GM12878 (cell line): ENCODE measurements at regions not wholly inside any gene's neighbourhood (a gene's known extent, or its start where the extent isn't known, plus 50 kb on each side); places are given as distances from the start of the nearest gene placed in this dataset.

Source experiments
- ATAC-seq: fragments of 200-7000 bp; cut with Tn5 transposase; 3 replicates; pipeline ENCODE4 v1.9.1; 2020; ENCODE audit warnings: mild to moderate bottlenecking, moderate library complexity
- BruUV-seq: library from RNA; stranded (reverse); fragments of 400-500 nt; replicated peaks from 2 replicates; lab custom pipeline; 2021; lab: Mats Ljungman, UMichigan
- CTCF ChIA-PET: fragments of 300-600 bp; sonication (Branson Sonifier 250); formaldehyde crosslinking; extraction: SDS; loops from one replicate; lab custom pipeline; 2021; ENCODE audit warnings: inconsistent platforms; lab: Yijun Ruan, JAX
- POLR2A ChIA-PET: fragments of 350-600 bp; formaldehyde crosslinking; extraction: SDS; loops from one replicate; lab custom pipeline; 2021; ENCODE audit warnings: inconsistent platforms; lab: Charles Lee
- RAD21 ChIA-PET: fragments of 300-600 bp; sonication (Branson Sonifier 250); formaldehyde crosslinking; loops from one replicate; lab custom pipeline; 2023; ENCODE audit warnings: antibody characterized with exemption; ENCODE audit not compliant: unreplicated experiment; lab: Charles Lee
- SMC1A ChIA-PET: fragments of 300-600 bp; sonication (Branson Sonifier 250); formaldehyde crosslinking; loops from one replicate; lab custom pipeline; 2023; ENCODE audit not compliant: unreplicated experiment, uncharacterized antibody; lab: Charles Lee
- DNase-seq: peaks from one replicate; pipeline ENCODE4 v3.0.0-alpha.2; 2011; ENCODE audit warnings: low read depth, low spot score
- FAIRE-seq: peaks from 3 replicates; lab custom pipeline; 2011; peaks lifted over from hg19 to GRCh38; lab: Jason Lieb, UNC
- H2AFZ ChIP-seq: 2 replicates; pipeline ENCODE4 v1.6.0; 2011; ENCODE audit warnings: low read depth, low read length, control low read depth; ENCODE audit not compliant: control insufficient read depth
- H3K27ac ChIP-seq: 2 replicates; pipeline ENCODE4 v1.5.1; 2011; ENCODE audit warnings: control low read depth; ENCODE audit not compliant: control insufficient read depth, insufficient read depth
- H3K27me3 ChIP-seq, 2 experiments: replicated peaks in 1 of 2; 2 replicates each; pipeline versions ENCODE4 v1.6.0 to v1.6.1; 2011; ENCODE audit warnings: low read length in 1 of 2; ENCODE audit not compliant: control insufficient read depth in 2 of 2, insufficient read depth in 2 of 2
- H3K36me3 ChIP-seq, 2 experiments: 2 replicates each; pipeline ENCODE4 v1.5.1; 2011; ENCODE audit warnings: low read length in 1 of 2; ENCODE audit not compliant: control insufficient read depth in 2 of 2, insufficient read depth in 2 of 2
- H3K4me1 ChIP-seq: 2 replicates; pipeline ENCODE4 v1.6.1; 2011; ENCODE audit warnings: mild to moderate bottlenecking, low read length, moderate library complexity, mixed read lengths; ENCODE audit not compliant: control insufficient read depth, insufficient read depth
- H3K4me2 ChIP-seq: 2 replicates; pipeline ENCODE4 v1.6.0; 2011; ENCODE audit warnings: control low read depth; ENCODE audit not compliant: control insufficient read depth, insufficient read depth
- H3K4me3 ChIP-seq: fragments of 200-600 bp; sonication (generic); 2 replicates; pipeline ENCODE4 v1.5.1; 2016
- H3K79me2 ChIP-seq: 2 replicates; pipeline ENCODE4 v1.6.0; 2011; ENCODE audit warnings: low read length; ENCODE audit not compliant: control insufficient read depth, insufficient read depth
- H3K9ac ChIP-seq: 2 replicates; pipeline ENCODE4 v1.8.0; 2011; ENCODE audit warnings: low read length, control low read depth, mixed read lengths; ENCODE audit not compliant: control insufficient read depth, insufficient read depth
- H3K9me3 ChIP-seq: replicated peaks from 3 replicates; pipeline ENCODE4 v1.5.1; 2011; ENCODE audit warnings: mild to moderate bottlenecking, low read length; ENCODE audit not compliant: control insufficient read depth, insufficient read depth
- H4K20me1 ChIP-seq: 2 replicates; pipeline ENCODE4 v1.6.0; 2011; ENCODE audit not compliant: control insufficient read depth, insufficient read depth
- BCL11A ChIP-seq: IDR thresholded peaks from 2 replicates; pipeline ENCODE4 v1.6.1; 2011; ENCODE audit warnings: low read depth, low read length
- BHLHE40 ChIP-seq, 2 experiments: fragments of 450-650 bp in 1 of 2; IDR thresholded peaks; 2 replicates each; pipeline ENCODE4 v1.6.1; 2011 to 2017; ENCODE audit warnings: low read depth in 2 of 2, borderline replicate concordance in 1 of 2, improper control_type of control experiment in 1 of 2, low read length in 1 of 2, mild to moderate bottlenecking in 1 of 2
- BRCA1 ChIP-seq: IDR thresholded peaks from 2 replicates; pipeline ENCODE4 v1.6.1; 2011; ENCODE audit warnings: low read depth, low read length, improper control_type of control experiment
- CHD4 ChIP-seq: fragments of 200-600 bp; sonication (generic); IDR thresholded peaks from 2 replicates; pipeline ENCODE4 v1.6.1; 2016; ENCODE audit warnings: mild to moderate bottlenecking
- E2F4 ChIP-seq: IDR thresholded peaks from 2 replicates; pipeline ENCODE4 v1.6.1; 2012; ENCODE audit warnings: low read depth, low read length, improper control_type of control experiment
- HSF1 ChIP-seq: fragments of 150-350 bp; IDR thresholded peaks from 2 replicates; pipeline ENCODE4 v1.6.1; 2014; ENCODE audit warnings: mild to moderate bottlenecking, low read depth, low read length
- IKZF1 ChIP-seq: fragments of 450-650 bp; conservative IDR thresholded peaks from 2 replicates; pipeline ENCODE4 v1.6.1; 2017; ENCODE audit warnings: antibody characterized with exemption, mild to moderate bottlenecking
- IRF3 ChIP-seq: fragments of 450-650 bp; IDR thresholded peaks from 2 replicates; pipeline ENCODE4 v1.6.1; 2014; ENCODE audit warnings: mild to moderate bottlenecking
- NFYB ChIP-seq: IDR thresholded peaks from 2 replicates; pipeline ENCODE4 v1.6.1; 2011; ENCODE audit warnings: low read depth, mild to moderate bottlenecking, low read length, improper control_type of control experiment, moderate library complexity; ENCODE audit not compliant: insufficient read depth
- PML ChIP-seq: IDR thresholded peaks from 2 replicates; pipeline ENCODE4 v1.6.1; 2012; ENCODE audit warnings: low read length, inconsistent platforms
- RCOR1 ChIP-seq: conservative IDR thresholded peaks from 2 replicates; pipeline ENCODE4 v1.6.1; 2012; ENCODE audit warnings: low read depth, low read length, improper control_type of control experiment
- RFX5 ChIP-seq: IDR thresholded peaks from 2 replicates; pipeline ENCODE4 v1.6.1; 2011; ENCODE audit warnings: low read depth, low read length, improper control_type of control experiment
- SP1 ChIP-seq: IDR thresholded peaks from one replicate; pipeline ENCODE4 v1.6.1; 2011; ENCODE audit warnings: low read depth, low read length
- SREBF1 ChIP-seq: IDR thresholded peaks from 2 replicates; pipeline ENCODE4 v1.6.1; 2012; ENCODE audit warnings: mild to moderate bottlenecking, low read length
- SREBF2 ChIP-seq: IDR thresholded peaks from 2 replicates; pipeline ENCODE4 v1.6.1; 2012; ENCODE audit warnings: mild to moderate bottlenecking, low read length
- SUZ12 ChIP-seq: fragments of 200-600 bp; sonication (generic); IDR thresholded peaks from one replicate; pipeline ENCODE4 v1.6.1; 2018; ENCODE audit warnings: antibody characterized with exemption, mild to moderate bottlenecking; ENCODE audit not compliant: unreplicated experiment
- TARDBP ChIP-seq: IDR thresholded peaks from 2 replicates; pipeline ENCODE4 v1.6.1; 2016; ENCODE audit warnings: borderline replicate concordance
- ZBTB11 ChIP-seq: fragments of 450-650 bp; formaldehyde crosslinking; IDR thresholded peaks from 2 replicates; pipeline ENCODE4 v1.5.0; 2022; ENCODE audit warnings: mild to moderate bottlenecking, missing genetic modification characterization
- WGBS: methylation state at CpG from one replicate; pipeline ENCODE4 v1.1.6; 2016; ENCODE audit warnings: low lambda C conversion rate; ENCODE audit not compliant: insufficient replicate concordance, insufficient coverage; ENCODE audit errors: missing lambda C conversion rate; 5-methylcytosine and 5-hydroxymethylcytosine counted together
- in situ Hi-C: fragments of 300-500 bp; cut with MboI; formaldehyde crosslinking; loops from 9 replicates; pipeline ENCODE4 v1.14.3; 2018; ENCODE audit warnings: mixed read lengths
- intact Hi-C: fragments of 100-400 bp; cut with micrococcal nuclease; formaldehyde crosslinking; loops from one replicate; pipeline ENCODE4 v1.14.2; 2022; ENCODE audit not compliant: unreplicated experiment

- Histone ChIP-seq H3K4me1 (no peaks in the 10 kb centered on the region), H3K4me3 (no peak overlapping the region), H2AFZ (no peak overlapping the region), H3K9ac (no peak overlapping the region), H3K27me3 (no peaks in the 10 kb centered on the region), H3K79me2 (no peaks in the 10 kb centered on the region), H3K4me2 (no peak overlapping the region), H3K36me3 (no peaks in the 10 kb centered on the region), H3K9me3 (no peaks in the 10 kb centered on the region; the same call in 2 of the 3 replicates), H4K20me1 (no peaks in the 10 kb centered on the region), H3K27ac (no peak overlapping the region)
- RAD21 ChIA-PET, result interaction anchor here (0.9 to 1.0 kb wide), 2 partner anchors 10 to 129 kb away, joined by 3 read pairs; no protein-coding TSS in a partner anchor
- SMC1A ChIA-PET, result interaction anchor here (0.7 to 1.2 kb wide), 5 partner anchors 8 to 103 kb away, joined by 3 to 4 read pairs (median 3); no protein-coding TSS in a partner anchor
- in situ Hi-C loops (no loop called here), intact Hi-C loops (no loop called here)
- 54% methylated on average over 1 of the region's 1 CpG for WGBS
- FAIRE-seq (no peak), ATAC-seq (no peak), DNase-seq (no peak)
- CTCF ChIA-PET, result interaction anchor here (1.0 to 1.7 kb wide), 5 partner anchors 12 to 266 kb away, joined by 3 to 8 read pairs (median 6); no protein-coding TSS in a partner anchor
- no TSS peak for BruUV-seq
- POLR2A ChIA-PET, result interaction anchor here (1.7 kb wide), 1 partner anchor 8 kb away, joined by 7 read pairs; no protein-coding TSS in a partner anchor
- TF ChIP-seq IKZF1 (no peak), HSF1 (no peak), SP1 (no peak), SUZ12 (no peak), RCOR1 (no peak), BHLHE40 (IDR thresholded peaks at IDR 0.05; ENCODE audit: borderline replicate concordance in 1 of 2, low read depth in 2 of 2, low read length in 1 of 2) (no peak), BRCA1 (no peak), SREBF1 (no peak), E2F4 (no peak), IRF3 (no peak), CHD4 (no peak), NFYB (no peak), TARDBP (no peak), SREBF2 (no peak), RFX5 (no peak), PML (no peak), ZBTB11 (no peak), BCL11A (no peak)
Measured at GRCh38 chr14:75350505-75351060, 72.0 kb downstream of the FOS start.
